Amniotic stem cell (primary cell): ENCODE measurements at regions not wholly inside any gene's neighbourhood (a gene's known extent, or its start where the extent isn't known, plus 50 kb on each side); places are given as distances from the start of the nearest gene placed in this dataset.
"Not testable (repeated sequence)": the region's sequence is repeated elsewhere in the genome, so short reads cannot be mapped to it uniquely, and the experiment has no call there.

Experiments used
- DNase-seq: peaks from one replicate; lab custom pipeline; 2025; lab: John Stamatoyannopoulos, UW

DNA sequence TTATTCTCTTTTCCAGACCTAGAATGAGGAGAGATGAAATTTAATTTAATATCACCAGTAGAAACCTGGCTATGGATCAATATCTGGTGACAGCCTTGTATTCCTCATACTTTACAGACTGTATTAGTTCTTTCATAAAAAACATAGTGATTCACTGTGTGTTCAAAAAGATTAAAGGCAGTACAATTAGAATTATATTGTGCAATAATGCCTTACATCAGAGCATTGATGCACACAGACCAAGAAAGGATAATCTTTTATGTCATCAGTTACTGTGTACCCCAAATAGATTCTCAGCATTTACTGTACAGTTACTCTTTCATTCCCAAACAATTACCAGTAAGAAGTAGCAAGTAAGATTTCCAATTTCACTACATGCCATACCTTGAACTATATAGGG is 260.5 kb upstream of the ANXA10 start:
- DNase-seq: no peak

DNA sequence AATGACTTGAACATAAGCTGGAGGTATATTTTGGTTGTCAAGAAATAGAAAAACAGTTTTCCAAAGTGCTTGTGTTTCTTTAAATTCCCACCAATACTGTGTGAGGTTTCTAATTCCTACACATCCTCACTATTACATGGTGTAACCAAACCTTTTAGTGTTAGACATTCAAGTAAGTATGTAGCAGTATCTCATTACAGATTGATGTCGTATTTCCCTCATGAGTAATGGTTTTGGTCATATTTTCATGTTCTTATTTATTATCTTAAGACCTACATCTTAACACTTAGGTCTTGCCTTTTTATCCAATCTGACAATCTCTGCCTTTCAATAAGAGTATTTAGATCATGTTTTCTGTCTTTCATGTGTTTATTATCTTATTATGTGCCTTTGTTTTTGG is 253.7 kb upstream of the ANXA10 start:
- DNase-seq: no peak

DNA sequence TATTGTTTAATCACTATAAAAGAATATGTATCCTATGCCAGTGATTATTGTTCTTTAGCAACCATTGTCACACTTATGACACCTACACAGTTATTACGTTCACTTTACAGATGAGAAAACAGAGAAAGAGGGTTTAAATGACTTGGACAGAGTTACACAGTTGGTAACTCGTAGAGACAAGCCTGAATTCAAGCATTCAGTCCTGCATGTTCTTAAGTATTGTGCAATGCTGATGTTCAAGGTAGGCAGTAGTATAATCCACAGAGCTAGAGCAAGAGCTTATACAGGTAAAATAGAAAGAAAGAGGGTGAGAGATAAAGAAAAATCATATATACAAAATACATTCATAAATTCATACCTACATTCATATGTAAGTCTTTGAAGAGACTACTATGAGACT is 249.8 kb upstream of the ANXA10 start:
- DNase-seq: no peak

DNA sequence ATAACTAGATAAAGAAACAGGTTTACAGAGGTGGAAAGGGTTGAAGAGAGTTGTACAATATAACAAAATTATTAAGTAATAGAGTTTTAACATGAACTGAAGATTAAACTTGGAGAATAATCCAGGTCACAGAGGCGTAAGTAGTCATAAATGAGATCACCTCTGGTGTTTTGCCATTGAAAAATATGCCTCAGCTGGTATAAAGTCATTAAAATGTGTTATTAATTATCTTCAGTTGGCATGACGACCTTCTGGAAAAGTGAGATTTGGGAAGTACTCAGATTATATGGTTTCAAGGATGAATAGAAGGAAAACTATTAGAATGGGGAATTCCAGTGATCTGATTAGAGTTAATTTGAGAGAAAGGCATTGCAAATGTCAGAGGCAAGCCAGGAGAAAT is 237.5 kb upstream of the ANXA10 start:
- no peak for DNase-seq

DNA sequence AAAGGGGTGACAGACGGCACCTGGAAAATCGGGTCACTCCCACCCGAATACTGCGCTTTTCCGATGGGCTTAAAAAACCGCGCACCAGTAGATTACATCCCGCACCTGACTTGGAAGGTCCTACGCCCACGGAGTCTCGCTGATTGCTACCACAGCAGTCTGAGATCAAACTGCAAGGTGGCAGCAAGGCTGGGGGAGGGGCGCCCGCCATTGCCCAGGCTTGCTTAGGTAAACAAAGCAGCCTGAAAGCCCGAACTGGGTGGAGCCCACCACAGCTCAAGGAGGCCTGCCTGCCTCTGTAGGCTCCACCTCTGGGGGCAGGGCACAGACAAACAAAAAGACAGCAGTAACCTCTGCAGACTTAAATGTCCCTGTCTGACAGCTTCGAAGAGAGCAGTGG is 234.2 kb upstream of the ANXA10 start:
- DNase-seq: not testable (repeated sequence)

DNA sequence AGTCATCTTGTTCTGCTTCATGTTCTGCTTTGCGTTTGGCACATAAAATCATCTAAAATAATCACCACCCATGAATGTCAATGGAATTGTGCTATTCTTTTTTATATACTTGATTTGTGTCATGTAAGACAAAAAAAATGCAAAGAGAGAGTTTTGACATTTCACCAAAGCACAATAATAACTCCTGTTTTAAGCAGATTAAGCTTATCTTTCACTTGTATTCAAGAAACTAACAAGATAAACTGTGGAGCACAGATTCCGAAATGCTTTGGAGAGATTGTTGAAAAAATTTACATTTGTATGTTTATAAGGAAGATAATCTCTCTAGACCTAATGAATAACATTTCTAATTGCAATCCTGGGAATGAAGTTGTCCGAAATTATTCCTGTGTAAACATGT is 225.1 kb upstream of the ANXA10 start:
- DNase-seq: no peak

DNA sequence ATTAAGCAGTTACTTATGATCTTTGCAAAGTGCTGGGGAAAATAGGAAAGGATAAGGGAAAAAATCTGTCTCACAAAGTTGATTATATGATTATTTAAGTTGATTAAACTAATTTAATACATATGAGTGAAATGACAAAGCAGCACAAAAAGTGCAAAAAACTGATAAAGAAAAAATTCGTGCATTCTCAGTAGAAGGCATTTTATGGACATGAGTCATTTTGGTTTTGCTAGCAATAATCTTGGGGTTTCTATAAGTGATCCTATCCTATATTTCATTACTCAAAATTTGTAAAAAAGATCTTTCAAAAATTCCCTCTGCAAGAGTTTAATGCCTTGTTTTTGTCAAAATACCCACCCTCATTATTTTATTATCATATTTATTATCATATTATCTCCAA is 224.2 kb upstream of the ANXA10 start:
- no peak for DNase-seq

DNA sequence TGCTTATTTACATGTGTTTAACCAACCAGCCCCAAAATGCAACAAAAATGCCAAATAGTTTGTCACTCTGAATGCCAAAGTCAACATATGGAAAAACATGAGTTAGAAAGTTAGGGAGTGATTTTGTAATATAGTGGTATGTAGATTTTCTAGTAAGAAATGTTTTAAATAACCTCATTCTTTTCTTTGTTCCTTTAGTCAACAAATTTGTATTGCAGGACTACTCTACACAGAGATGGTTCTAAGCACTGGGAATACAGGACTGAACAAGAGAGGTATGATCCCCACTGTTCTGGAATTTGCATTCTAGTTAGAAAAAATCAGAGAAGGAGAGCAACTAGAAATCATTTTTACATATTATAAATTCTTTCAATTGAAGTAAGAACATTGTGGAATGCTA is 218.8 kb upstream of the ANXA10 start:
- no peak for DNase-seq

DNA sequence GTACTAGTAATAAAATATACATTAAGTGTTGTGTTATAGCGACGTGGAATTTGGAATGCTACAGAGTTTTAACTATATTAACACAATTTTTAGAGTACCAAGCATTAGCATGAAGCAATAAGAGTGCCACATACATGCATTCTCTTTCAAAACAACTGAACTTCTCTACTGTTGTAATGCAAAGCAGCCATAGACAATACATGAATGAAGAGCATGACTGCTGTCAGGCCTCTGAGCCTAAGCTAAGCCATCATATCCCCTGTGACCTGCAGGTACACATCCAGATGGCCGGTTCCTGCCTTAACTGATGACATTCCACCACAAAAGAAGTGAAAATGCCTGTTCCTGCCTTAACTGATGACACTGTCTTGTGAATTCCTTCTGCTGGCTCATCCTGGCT is 216.2 kb upstream of the ANXA10 start:
- not testable (repeated sequence) for DNase-seq

DNA sequence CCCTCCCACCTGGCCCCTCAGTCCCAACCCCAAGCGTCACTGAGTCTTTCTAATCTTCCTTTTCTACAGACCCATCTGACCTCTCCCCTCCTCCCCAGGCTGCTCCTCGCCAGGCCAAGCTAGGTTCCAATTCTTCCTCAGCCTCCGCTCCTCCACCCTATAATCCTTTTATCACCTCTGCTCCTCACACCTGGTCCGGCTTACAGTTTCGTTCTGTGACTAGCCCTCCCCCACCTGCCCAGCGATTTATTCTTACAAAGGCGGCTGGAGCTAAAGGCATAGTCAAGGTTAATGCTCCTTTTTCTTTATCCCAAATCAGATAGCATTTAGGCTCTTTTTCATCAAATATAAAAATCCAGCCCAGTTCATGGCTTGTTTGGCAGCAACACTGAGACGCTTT is 214.5 kb upstream of the ANXA10 start:
- DNase-seq: not testable (repeated sequence)

DNA sequence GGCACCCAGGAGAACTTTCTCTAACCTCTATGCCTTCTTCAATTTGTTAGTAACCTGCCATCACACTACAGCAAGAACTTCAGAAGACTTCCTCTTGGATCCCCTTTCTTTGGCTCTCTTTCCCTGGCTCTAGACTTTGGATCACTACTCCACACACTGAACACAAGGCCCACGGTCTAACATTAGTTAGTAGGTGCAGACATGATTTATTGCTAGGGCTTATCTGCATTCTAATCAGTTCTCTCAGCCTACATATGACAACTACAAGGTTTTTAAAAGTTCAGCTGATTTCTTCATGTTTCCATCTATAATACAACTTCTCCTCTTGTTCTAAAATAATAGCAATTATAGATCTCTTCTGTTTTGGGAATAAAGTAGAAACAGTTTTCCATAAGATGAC is 209.1 kb upstream of the ANXA10 start:
- DNase-seq: no peak

DNA sequence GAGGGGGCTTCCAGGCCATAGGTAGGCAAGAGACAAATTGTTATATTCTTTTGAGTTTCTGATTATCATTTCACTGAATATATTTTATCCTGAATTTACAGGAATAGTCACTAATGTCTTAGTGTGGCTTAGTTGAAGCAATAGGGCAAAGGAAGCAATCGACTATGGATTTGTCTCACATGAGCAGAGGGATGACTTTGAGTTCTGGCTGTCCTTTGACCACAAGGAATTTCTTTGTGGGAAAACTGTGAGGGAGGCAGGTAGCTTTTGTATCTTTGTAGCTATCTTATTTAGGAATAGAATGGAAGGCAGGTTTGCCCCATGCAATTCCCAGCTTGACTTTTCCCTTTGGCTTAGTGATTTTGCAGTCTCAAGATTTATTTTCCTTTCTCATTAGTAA is 207.3 kb upstream of the ANXA10 start:
- DNase-seq: no peak

DNA sequence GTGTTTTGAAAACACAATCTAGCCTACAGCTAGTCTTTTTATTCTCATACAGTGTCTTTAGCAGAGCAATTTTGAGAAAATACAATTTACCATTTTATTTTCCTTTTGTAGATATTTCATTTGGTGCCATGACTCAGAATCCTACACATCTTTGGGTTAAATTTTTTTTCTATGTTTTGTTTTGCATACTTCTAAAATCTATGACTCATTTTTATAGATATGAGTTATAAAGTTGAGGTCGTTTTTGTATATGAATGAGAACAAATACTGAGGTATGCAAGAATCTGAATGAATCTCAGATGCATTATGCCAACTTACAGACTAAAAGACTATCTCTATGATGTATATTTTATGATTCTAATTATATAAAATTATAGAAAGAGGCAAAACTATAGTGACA is 206.5 kb upstream of the ANXA10 start:
- no peak for DNase-seq

DNA sequence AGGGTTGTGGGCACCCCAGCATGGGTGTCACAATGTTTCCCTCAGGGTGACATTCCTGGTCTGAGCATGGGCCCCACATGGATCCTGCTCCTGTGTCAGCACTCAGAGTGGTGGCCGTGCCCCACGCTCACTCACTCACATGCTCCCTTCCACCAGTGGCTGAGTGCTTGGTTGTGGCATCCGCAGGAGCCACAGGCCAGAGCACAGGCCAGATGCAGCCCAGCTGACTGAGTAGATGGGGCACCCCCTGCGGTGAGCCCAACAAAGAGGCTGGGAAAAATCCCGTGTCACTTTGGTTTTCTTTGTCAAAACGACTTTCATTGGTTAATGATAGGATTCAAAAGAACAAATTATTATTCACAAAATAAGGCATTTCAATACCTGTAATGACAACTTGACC is 204.6 kb upstream of the ANXA10 start:
- no peak for DNase-seq

DNA sequence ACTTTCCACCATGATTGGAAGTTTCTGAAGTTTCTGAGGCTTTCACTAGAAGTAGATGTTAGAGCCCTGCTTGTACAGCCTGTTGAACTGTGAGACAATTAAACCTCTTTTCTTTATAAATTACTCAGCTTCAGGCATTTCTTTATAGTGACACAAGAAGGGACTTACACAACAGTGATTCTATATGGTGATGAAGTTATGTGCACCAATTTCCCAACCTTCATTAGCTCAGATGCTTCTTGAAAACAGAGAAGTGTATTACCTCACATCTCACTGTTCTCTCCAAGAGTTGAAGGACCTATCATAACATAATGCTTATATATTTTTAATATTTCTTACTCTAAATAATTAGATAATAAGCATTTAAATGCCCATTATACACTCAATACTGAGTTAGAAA is 202.1 kb upstream of the ANXA10 start:
- DNase-seq: no peak

DNA sequence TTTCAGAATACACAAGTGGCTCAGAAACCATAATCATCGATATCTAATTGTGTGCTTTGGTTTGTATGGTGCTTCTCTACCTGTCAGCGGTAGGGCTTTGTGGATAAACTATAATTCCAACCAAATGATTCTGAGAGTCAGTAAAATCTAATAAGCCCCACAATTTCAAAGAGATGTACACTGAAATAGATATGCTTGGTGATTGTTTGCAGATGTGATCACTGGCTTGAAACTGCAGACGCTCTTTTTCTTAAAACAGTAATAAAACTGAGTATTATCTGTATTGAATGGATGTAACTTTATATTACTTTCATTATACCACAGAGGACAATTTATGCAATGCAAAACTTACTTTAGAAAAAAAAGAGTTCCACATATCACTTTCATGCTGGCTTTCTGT is 198.8 kb upstream of the ANXA10 start:
- no peak for DNase-seq

DNA sequence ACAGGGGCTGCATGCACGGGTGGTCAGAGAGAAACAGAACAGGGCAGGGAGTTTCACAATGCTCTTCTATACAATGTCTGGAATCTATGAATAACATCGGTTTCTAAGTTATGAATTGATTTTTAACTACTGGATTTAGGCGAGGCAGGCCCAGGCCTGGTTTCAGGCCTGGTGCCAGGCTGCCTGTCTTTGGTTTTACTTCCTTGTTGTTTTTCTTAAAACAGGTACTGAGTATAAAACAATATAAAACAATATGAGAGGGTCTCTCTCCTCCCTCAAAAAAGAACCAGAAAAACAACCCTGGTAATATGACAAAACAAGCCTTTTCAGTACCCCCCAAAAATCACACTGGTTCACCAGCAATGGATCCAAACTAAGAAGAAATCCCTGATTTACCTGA is 196.1 kb upstream of the ANXA10 start:
- not testable (repeated sequence) for DNase-seq

DNA sequence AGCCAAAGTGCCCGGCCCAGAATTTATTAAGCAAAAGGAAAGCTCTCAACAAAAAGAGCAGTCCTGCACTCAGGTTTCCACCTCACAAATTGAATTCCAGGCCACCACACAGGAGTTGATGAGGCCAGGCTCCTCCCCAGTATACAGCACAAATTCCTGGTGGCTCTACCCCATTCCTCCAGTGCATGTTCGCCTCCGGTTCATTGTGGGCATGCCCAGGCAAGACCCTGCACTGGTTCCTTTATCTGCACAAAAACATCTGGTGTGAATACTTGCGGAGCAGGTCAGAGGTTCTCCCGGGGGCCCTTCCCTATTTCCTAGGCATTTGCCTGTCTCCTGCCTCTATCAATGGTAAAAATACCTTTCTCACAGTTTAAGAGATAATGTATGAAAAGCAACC is 195.2 kb upstream of the ANXA10 start:
- DNase-seq: no peak

DNA sequence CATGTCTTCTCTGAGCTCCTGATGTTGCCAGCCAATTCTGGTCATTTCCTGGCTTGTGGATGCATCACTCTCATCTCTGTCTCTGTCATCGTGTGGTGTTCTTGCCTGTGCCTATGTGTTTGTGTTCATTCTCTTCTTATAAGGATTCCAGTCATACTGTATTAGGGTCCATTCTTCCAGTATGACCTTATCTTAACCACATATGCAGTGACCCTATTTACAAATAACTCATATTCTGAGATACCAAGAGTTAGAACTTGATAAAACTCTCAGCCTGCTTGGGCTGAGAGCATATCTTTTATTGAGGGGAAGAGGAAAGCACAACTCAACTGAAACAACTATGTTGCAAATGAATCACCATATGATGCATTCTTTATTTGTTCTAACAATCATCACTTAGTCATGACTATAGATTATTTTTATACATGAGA is 189.0 kb upstream of the ANXA10 start:
- no peak for DNase-seq

DNA sequence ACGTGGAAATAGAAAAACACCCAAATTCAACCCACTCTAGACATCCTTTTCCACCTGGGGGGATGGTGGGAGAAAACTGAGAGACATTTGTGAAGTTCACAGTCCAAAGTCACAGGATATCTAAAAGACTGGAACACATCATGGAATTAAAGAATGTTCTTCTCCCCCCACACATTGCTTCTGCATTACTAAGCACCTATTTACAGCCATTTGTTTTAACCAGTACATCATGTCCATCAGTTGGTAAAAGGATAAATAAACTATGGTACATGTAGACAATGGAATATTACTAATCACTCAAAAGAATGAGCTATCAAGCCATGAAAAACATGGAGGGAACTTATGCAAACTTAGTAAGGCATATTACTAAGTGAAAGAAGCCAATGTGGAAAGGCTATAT is 185.5 kb upstream of the ANXA10 start:
- DNase-seq: no peak

DNA sequence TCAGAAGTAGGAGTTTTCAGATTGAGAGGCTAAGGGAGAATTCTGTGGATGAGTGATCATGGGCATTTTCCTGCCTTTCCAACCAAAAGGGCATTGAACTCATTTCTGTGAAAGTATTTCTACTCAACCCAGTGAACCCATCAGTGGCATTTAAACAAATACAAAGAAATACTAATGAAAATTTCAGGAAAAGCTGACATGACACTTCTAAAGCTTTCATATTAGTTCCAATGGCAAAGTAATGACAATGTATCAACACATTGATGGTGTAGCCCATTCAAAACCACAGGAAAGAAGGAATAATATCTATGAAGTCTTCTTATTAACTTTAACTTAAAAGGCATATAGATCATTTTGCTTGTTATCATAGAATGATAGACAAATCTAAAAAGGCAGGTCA is 183.5 kb upstream of the ANXA10 start:
- no peak for DNase-seq

DNA sequence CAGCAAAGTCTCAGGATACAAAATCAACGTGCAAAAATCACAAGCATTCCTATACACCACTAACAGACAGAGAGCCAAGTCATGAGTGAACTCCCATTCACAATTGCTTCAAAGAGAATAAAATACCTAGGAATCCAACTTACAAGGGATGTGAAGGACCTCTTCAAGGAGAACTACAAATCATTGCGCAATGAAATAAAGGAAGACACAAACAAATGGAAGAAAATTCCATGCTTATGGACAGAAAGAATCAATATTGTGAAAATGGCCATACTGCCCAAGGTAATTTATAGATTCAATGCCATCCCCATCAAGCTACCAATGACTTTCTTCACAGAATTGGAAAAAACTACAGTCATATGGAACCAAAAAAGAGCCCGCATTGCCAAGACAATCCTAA is 179.8 kb upstream of the ANXA10 start:
- DNase-seq: not testable (repeated sequence)

DNA sequence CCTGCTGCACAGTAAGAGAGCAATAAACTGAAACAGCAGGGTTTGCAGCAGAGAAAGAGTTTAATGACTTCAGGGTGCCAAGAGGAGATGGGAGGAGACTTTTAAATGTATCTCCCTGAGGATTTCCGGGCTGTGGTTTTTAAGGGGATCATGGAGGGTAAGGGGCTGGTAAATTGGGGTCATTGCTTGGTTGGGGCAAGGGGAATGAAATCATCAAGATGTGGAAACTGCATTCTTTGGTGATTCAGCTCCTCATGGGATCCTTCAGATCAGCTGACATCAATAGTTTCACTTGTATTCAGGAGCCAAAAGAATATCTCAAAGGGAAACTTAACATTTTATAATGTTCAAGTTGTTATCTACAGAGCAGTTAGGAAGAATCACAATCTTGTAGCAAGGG is 174.3 kb upstream of the ANXA10 start:
- DNase-seq: no peak

DNA sequence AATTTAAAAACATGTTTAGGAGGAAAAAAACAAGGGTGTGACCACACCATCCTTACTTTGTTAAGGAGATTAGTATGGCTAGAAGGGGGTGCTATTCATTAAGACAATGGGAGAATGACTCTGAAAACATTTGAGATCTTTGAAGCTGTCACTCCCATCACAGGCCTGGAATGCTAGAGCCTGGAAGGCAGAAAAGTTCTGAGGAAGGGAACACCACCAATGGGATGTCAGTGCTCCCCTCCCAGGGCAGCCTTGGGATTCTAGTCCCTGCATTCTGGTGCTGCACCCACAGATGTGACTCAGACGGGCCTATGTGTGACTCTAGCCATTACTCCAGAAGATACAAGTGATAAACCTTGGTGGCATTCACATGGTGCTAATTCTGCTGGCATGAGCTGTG is 162.2 kb upstream of the ANXA10 start:
- DNase-seq: no peak

DNA sequence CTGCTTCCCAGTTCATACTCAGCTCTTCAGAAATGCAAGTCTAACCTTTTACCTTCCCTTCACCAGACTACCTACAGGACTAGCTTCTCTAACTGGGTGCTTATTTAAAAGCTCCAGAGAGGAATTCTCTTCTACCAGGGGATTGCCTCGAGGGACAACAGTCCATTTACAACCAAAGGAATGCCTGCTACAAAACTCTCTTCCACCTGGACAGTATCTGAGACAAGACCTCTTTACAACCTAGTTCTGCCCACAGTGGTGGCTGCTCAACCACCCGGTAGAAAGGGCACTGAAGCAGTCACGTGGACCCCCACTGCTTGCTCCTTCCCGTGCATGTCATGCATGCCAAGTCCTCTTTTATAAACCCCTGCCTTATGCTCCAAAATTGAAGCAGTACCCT is 158.1 kb upstream of the ANXA10 start:
- no peak for DNase-seq
